NCI-H526 (cell line): ENCODE measurements at regions not wholly inside any gene's neighbourhood (a gene's known extent, or its start where the extent isn't known, plus 50 kb on each side); places are given as distances from the start of the nearest gene placed in this dataset.
A peak's percentile ranks its signal among the peaks of the same experiment; 100 is the strongest.
"Not testable (repeated sequence)": the region's sequence is repeated elsewhere in the genome, so short reads cannot be mapped to it uniquely, and the experiment has no call there.

Source experiments
- DNase-seq, 2 experiments: peaks; one replicate each; lab custom pipeline; 2025; lab: John Stamatoyannopoulos, UW

DNA sequence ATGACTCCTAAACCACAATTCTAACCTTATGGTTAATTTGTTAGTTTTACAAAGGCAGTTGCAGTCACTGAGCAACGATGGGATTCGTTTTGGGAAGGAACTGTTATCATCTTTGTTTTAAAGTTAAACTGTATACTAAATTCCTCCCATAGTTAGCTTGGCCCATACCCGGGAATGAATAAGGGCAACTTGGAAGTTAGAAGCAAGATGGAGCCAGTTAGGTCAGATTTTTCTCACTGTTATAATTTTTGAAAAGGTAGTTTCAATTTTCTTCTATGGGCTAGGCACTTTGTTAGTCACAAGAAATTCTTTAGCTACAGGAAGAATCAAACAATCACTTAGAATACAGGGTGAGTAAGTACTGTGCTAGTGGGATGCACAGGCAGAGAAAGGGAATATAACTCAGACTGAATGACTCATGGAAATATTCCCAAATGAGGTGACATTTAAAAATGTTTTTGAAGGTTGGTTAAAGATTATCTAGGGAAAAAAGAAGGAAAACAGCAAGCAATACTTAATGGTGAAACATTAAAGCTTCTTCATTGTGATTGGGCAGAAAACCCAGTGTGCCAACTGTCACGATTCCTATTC is 153.6 kb downstream of the MAGEB17 start:
- DNase-seq, result no peak

DNA sequence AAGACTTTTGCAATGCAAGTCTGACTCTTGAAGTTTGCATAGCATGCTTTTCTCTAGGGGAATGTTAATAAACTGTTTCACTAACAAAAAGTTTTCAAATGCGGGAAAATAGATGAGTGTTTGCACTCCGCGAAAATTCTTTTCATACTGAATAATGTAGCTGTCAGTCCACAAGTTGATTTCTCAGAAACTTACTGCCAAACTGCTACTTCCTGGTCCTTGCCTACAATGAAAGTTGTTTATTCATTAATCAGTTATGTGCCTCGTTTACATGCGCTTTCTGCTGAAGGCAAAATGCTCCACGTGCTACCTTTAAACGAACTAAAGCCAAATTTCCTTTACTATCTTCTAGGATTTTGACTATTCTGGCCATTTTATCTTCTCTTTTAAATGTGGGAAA is 166.2 kb downstream of the MAGEB17 start:
- DNase-seq, result no peak

DNA sequence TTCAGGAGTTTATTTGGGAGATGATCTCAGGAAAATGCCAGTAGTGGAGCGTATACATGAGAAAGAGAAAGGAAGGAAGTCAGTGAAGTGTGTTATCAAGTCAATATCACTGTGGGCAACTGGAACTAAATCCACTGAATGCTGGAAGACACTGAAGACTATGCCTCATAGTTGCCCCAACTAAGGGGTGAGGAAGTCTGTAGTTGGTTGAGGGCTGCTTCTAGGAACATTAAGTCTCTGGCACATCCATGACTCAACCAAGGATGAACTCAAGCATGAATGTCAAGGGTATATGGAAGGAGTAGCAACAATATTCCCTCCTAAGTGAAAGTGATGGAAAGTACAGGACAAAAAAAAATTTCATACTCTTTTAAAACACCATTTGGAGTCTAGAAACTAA is 167.9 kb downstream of the MAGEB17 start:
- DNase-seq, result no peak

DNA sequence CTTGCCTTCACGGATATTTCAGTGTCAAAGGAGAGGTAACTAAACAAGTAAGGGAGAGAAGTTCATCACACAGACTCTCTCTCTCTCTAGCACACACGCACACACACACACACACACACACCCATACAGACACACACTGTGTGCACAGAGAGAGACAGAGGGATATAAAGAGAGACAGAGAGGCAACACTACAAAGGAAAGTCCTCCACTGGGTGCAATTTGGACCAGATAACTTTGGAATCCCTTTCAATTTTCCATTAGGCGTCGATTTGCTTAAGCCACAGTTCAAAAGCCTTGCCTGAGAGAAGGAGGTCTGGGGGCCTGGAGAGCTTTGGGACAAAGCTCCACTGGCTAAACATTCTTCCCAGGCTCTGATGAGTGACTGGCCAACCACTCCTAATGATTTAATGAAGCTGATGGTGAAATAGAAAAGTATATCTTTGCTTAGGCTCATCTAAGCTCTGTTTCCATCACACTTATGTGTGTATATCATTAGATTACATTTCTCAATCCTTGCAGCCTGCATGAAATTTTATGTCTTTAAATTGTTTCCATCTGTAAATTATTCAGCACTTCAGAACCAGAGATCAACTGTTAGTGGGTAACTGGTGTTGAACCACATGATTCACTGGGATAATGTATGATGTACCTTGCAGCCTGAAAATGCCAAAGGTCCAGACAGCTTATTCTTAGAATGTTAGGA is 180.8 kb downstream of the MAGEB17 start:
- no peak for DNase-seq

DNA sequence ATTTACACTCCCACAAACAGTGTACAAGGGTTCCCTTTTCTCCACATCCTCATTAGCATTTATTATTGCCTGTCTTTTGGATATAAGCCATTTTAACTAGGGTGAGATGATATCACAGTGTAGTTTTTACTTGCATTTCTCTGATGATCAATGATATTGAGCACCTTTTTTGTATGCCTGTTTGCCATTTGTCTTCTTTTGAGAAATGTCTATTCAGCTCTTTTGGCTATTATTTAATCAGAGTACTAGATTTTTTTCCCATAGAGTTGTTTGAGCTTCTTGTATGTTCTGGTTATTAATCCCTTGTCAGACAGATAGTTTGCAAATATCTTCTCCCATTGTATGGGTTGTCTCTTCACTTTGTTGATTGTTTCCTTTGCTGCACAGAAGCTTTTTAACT is 190.6 kb downstream of the MAGEB17 start:
- no peak for DNase-seq

DNA sequence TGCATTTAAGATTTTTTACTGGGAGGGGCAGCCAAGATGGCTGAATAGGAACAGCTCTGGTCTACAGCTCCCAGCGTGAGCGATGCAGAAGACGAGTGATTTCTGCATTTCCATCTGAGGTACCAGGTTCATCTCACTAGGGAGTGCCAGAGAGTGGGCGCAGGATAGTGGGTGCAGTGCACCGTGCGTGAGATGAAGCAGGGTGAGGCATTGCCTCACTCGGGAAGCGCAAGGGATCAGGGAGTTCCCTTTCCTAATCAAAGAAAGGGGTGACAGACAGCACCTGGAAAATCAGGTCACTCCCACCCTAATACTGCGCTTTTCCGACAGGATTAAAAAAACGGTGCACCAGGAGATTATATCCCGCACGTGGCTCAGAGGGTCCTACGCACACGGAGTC is 192.8 kb downstream of the MAGEB17 start:
- DNase-seq, result not testable (repeated sequence)

DNA sequence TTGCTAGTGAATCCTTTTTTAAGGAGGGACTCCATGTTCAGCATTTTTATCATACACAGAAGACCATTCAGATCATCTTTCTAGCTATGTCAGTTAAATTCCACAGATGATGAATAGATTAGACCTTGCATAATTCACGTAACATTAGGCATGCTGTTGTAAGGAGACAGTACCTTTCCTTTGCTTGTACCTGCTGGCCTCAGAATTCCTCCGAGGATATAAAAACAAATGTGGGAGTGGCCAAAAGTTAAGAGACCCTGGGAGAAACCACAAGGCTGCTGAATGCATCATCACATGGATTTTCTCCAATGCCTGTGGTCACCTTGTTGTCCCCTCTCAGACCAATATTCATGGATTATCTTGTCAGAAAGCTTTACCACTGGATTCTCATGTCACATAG is 201.4 kb downstream of the MAGEB17 start:
- no peak for DNase-seq

DNA sequence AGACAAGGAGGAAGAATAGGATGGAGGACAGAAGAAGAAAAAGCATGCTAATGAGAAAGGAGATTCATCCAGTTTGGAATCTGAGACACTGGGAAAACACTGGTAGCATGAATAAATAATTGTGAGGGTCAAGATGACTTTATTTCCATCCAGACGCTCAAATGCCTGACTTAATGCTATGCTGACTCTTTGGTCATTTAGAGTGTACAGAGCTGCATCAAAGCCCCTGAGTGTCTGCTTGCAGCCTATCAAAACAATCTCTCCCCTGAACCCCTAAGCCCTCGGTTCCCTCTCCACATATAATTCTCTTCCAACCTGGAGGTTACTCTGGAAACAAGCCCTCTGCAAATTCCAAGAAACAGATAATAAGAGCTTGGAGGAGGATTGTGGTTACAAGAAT is 208.8 kb downstream of the MAGEB17 start:
- DNase-seq, result no peak

DNA sequence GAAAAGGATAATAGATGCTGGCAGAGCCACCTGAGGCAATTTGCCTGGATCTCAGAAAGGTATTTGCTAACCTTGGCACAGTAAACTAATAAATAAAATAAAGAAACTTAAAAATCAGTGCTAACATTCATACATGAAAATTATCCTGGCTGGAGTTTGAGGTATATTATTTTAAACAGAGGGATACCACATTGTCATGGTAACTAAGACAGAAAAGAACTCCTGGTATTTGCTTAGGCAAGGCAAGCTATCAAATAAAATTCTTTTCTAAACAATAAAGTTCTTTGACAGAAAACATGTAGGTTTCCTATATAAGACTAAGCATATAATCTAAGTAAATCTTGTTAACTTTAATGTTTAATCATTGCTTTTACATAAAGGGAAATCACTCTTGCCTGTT is 218.8 kb downstream of the MAGEB17 start:
- DNase-seq, result no peak

DNA sequence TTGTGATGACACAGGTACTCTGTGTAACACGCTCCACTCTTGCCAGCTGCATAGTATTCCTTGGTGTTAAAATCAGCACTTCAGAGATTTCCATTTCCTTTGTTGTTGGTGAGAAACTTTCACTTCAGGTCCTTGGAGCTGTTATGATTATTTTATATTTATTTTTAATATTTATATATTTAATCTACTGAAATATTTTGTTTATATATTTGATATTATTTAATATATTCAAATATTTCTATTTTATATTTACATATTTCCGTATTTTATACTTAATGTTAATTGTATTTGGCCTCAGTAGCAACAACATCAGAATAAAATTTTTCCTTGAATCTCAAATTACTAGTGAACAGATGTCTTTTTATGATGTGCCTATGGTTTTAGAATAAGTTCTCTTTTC is 225.3 kb downstream of the MAGEB17 start:
- no peak for DNase-seq

DNA sequence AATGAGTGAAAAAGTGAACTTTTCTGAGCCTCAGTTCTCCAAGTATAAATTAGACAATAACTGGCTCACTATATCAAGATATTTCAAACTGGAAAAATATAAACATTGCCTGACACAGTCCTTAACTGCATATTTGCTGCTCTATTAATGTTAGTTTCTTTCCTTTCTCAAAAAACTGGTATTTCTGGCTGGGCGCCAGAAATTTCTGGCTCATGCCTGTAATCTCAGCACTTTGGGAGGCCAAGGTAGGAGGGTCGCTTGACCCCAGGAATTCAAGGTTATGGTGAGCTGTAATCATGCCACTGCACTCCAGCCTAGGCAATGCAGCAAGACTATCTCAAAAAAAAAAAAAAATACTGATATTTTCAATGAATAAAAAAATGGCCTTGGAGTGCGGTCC is 227.0 kb downstream of the MAGEB17 start:
- DNase-seq, result no peak

DNA sequence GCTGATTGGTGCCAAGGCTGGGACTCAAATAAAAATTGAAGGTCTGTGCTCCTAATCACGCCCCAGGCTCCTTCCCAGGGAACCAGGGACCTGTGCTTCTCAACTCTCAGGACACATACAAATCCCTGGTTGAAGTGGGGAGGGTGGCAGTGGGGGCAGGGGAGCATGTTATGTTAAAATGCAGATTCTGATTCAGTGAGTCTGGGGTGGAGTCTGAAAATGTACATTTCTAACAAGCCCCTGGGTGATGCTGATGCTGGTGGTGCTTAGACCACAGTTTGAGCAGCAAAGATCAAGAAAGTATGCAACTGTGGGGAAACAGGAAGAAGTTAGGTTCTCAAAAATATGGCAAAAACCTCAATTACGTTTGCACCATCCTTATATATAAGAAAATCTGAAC is 236.5 kb downstream of the MAGEB17 start:
- DNase-seq, result no peak

DNA sequence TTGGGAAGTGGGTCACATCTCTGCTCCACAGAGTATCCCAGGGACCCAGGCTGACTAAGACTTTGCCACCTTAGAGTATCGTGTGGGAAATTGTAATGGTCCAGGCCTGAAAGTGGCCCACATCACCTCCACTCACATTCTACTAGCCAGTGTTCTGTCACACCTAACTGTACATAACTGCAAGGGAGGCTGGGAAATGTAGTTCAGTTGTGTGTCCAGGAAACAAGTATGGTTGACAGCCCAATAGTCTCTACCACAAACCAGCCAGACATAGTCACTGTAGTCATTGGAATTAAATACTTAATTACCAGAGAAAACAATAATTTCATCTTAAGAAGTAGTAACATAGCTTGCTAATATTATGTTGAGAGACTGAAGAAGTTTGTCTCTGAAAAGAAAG is 233.4 kb upstream of the S100G start:
- DNase-seq, result peak in 1 of 2 experiments; percentile 3

DNA sequence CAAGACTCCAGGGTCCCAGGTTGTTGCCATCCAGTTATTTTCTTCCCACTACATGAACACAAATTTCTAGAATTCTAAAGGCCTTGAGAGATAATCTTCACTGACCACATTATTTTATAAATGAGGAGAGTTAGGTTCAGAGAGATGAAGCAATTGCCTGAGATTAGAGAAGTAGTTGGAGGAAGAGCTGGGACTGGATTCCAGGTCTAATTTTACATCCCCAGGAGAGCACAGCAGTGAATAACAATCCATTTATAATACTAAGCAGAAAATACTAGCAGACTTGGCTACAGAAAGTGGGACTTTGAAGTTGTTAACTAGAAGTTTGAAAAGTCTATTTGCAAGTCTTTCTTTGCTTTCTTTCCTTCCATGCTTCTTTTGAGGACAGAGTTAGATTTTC is 231.3 kb upstream of the S100G start:
- DNase-seq, result no peak

DNA sequence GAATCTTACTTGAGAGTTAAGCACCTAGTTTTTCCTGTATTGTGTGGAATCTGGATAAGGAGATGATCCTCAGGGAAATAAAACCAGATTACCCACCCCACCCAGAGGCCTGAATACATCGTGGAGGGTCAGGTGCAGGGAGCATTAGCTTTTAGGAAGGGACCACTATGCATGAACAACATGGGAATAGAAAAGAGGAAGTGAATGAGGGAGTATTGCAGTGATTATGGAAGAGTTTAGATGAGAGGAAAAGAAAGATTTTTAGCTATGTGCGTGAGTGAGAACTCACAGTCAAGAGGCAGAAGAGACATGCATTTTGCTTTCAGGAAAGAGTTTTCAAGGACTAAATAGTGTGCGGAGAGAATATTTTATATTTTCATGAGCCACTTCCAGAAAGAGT is 222.3 kb upstream of the S100G start:
- DNase-seq, result no peak

DNA sequence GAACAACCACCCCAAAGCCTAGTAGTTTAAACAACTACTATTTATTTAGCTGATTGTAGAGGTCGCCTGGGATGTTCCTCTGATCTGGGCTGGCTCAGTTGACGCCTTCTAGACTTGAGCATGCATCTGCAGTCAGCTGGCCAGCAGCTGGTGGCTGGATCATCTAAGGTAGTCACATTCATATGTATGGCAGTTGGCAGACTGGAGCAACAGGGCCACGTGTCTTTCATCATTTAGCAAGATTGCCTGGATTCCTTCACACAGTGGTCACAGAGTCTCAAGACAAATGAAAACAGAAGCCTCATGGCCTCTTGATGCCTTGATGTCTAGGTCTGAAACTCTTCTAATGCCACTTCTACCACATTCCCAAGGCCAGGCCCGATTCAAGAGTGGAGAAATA is 220.6 kb upstream of the S100G start:
- DNase-seq, result no peak

DNA sequence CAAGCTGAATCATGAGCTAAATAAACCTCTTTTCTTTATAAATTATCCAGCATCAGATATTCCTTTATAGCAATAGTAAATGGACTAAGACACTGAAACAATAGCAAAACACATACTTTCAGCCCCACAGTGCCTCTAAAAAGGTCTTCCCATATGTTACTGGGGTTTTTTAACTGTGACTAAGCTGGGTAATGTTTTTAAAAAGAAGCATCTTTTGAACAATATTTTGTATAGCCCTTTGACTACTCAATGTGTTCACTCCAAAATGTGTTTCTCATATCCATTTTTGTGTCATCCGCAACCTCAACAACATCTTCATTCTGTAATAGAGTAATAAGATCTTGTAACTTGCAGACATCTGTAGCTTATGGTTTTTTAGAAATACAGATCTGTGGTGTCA is 218.7 kb upstream of the S100G start:
- no peak for DNase-seq

DNA sequence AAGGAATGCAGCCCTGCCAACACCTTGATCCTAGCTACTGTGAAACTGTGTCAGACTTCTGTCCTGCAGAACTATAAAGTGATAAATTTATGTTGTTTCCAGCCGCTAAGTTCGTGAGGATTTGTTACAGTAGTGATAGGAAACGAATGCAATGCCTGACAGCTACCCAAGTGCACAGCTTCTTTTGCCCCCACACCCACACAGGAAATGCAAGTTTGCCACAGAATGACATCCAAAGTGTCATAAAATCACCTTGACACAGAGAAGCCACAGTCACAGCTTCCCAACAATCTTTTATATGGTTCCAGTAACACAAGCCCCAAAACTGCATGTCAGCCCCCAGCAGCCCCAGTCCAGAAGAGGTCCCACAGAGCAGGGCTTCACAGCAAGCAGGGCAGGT is 216.9 kb upstream of the S100G start:
- no peak for DNase-seq

DNA sequence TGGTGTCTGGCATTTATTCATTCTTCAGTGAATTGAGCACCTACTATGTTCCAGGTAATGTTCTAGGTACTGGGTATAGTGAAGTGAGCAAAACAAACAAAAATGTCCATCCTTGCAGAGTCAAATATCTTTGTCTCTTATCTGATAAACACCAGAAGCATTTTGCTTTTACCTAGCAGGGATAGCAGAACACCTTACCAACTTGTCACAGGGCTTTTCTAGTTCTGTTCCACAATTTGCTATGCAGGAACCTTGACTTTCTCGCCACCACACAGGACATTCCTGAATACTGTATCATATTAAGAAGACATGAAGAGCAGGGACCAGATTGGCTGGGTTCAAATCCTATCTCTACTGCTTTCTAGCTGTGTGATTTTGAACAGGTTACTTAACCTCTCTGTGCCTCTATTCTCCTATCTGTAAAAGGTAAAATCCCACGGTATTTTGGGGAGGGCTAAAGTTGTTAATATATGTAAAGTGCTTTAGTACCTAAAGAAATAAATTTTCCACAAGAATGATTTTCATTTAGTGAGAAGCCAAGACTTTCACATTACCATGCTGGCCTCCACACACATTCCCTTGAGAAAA is 214.5 kb upstream of the S100G start:
- DNase-seq, result no peak

DNA sequence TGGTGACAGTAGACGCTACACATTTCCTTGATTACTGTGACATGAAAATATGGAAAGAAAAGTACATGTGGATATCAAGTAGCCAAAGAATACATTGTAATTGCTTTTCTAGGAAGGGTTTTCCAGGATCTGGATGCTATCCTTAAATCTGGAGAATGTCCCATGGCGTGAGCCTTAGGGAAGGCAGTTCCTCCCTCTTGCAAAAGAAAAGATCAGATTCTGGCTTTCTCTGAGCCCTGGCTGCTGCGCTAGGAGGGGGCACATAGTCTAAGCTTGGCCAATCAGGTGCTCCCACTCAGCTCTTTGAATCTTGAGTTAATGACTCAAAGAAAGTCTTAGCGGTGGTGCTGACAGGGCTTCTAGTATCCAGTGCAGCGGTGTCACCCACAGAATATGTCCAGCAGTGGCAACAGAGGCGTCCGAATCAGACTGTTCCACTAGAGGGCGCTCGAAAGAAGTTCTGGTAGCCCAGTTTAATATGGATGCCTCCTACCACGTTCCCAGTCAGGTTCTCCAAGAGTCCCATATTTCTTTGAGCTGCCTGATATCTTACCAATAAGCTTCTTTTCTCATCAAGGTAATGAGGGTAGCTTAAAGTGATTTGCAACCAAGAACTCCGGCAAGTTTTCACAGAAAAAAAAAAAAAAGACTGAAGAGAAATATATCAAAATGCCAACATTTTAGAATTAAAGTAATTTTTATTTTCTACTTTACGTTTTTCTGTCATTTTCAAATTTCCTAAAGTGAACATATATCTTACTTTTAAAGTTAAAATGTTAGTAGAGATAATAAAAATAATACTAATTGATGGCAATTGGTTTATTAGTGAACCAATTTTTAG is 213.4 kb upstream of the S100G start:
- peak; percentile 29 to 89 for DNase-seq

DNA sequence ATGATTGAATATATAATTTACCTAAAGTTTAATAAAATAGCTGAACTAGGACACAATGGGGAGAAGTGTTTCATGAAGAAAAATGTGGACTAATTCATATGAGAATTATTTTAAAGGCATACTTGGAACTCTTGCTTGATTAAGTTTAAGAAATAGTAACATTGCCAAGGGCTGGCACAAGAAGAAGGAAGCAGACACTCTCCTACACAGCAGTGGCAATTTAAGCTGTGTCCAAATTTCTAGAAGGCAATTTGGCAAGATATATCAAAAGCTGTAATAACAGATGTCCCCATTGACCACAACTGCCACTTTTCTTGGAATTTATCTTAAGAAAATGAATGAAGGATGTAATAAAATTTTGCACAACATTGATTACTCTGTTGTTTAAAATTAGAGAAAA is 209.5 kb upstream of the S100G start:
- DNase-seq, result no peak

DNA sequence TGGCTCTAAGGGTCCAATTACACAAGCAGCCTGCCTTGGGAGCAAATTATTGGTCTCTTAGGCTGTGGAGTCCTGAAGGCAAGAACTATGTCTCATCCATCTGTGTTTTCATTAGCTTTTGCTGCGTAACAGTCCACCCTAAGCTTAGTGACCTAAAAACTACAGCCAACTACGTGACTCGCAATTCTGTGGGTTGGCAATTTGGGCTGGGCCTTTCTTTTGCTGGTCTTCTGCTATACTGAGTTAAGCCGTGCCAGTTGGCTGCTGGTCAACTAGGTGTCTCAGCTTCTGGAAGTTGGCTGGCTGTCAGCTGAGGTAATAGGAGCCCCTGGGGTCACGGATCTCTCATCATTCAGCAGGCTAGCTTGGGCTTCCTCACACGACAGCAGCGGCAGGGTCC is 205.6 kb upstream of the S100G start:
- no peak for DNase-seq

DNA sequence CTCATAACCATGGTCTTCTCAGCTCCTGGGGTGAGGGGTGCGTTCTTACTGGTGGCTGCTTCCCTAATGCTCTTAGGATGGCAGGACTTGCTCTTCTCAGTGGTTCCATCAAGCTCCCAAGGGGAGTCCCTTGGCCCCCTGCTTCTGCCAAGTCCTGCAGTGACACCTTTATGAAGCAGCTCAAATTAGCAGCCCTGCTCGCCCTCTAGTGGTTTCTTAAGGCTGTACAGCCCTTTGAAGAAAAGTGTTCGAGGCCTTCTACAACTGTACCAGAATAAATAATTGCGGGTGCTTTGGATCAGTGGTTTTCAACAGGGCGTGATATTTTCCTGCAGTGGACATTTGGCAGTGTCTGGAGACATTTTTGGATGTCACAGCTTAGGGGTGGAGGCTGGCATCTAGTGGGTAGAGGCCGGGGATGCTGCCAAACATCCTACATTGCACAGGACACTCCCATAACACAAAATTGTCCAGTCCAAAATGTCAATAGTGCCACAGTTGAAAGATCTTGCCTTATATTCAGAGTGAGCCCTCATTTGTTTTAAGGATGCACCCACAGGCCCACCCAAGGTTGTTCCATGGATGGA is 204.7 kb upstream of the S100G start:
- peak; percentile 1 to 63 for DNase-seq
